CD4-positive, alpha-beta T cell (primary cell): ENCODE measurements at regions not wholly inside any gene's neighbourhood (a gene's known extent, or its start where the extent isn't known, plus 50 kb on each side); places are given as distances from the start of the nearest gene placed in this dataset.

Source experiments
- ATAC-seq: fragments of 200-7000 bp; cut with Tn5 transposase; one replicate; pipeline ENCODE4 v1.10.0; 2022; ENCODE audit warnings: mild to moderate bottlenecking; ENCODE audit not compliant: poor library complexity
- CTCF ChIA-PET: fragments of 350-600 bp; sonication (Branson Sonifier 250); formaldehyde crosslinking; loops from one replicate; lab custom pipeline; 2021; ENCODE audit warnings: antibody characterized with exemption, inconsistent platforms; lab: Charles Lee
- POLR2A ChIA-PET: fragments of 350-600 bp; sonication (Branson Sonifier 250); formaldehyde crosslinking; loops from one replicate; lab custom pipeline; 2021; ENCODE audit warnings: antibody characterized with exemption, inconsistent platforms; lab: Charles Lee
- DNase-seq, 14 experiments: peaks; one replicate each; pipeline ENCODE4 v3.0.0-alpha.2; 2013 to 2020; ENCODE audit warnings: mixed read lengths in 2 of 14
- H3K27ac ChIP-seq, 2 donors: one replicate each; pipeline versions ENCODE4 v1.5.1 to v1.7.0; 2013; ENCODE audit warnings: low read length in 2 of 2, low read depth in 1 of 2, mild to moderate bottlenecking in 1 of 2
- H3K27me3 ChIP-seq, 2 experiments: 1 replicate in 1 of 2; 2 replicates in 1 of 2; pipeline versions ENCODE4 v1.6.1 to v1.7.0; 2013; ENCODE audit warnings: low read length in 2 of 2, control low read depth in 1 of 2, mild to moderate bottlenecking in 1 of 2, moderate library complexity in 1 of 2; ENCODE audit not compliant: insufficient read depth in 2 of 2, control insufficient read depth in 1 of 2
- H3K36me3 ChIP-seq: one replicate; pipeline ENCODE4 v1.6.1; 2013; ENCODE audit warnings: low read length, control low read depth; ENCODE audit not compliant: insufficient read depth
- H3K4me1 ChIP-seq: one replicate; pipeline ENCODE4 v1.6.1; 2013; ENCODE audit warnings: low read length, control low read depth; ENCODE audit not compliant: insufficient read depth
- H3K4me3 ChIP-seq: one replicate; pipeline ENCODE4 v1.5.1; 2013; ENCODE audit warnings: mild to moderate bottlenecking, low read length, moderate library complexity
- H3K9me3 ChIP-seq, 2 experiments: 1 replicate in 1 of 2; 2 replicates in 1 of 2; pipeline versions ENCODE4 v1.6.1 to v1.7.0; 2013; ENCODE audit warnings: low read length in 2 of 2, mild to moderate bottlenecking in 2 of 2, control low read depth in 1 of 2, moderate library complexity in 1 of 2; ENCODE audit not compliant: control insufficient read depth in 1 of 2, insufficient read depth in 1 of 2
- H3K27ac Mint-ChIP-seq: one replicate; pipeline ENCODE4 v1.8.0; 2020; ENCODE audit warnings: mixed read lengths
- H3K27me3 Mint-ChIP-seq: one replicate; pipeline ENCODE4 v1.8.0; 2021; ENCODE audit warnings: mixed read lengths
- H3K36me3 Mint-ChIP-seq: one replicate; pipeline ENCODE4 v1.8.0; 2021; ENCODE audit warnings: low read depth, mixed read lengths
- H3K4me1 Mint-ChIP-seq: one replicate; pipeline ENCODE4 v1.8.0; 2021; ENCODE audit warnings: low read depth, mixed read lengths
- H3K4me3 Mint-ChIP-seq: one replicate; pipeline ENCODE4 v1.8.0; 2020; ENCODE audit warnings: mild to moderate bottlenecking, mixed read lengths
- H3K9me3 Mint-ChIP-seq: one replicate; pipeline ENCODE4 v1.8.0; 2020; ENCODE audit warnings: mixed read lengths
- intact Hi-C, 2 experiments: fragments of 100-400 bp; cut with DNase I in 1 of 2; cut with micrococcal nuclease in 1 of 2; formaldehyde crosslinking; loops; one replicate each; pipeline versions ENCODE4 v1.15.1 to v1.9.0; 2023 to 2025; cut with DNase I, micrococcal nuclease
- TF ChIP-seq, protein P1 (sequence below): fragments of 200-600 bp; IDR thresholded peaks from one replicate; pipeline ENCODE4 v1.8.0; 2022; ENCODE audit warnings: antibody characterized with exemption, mild to moderate bottlenecking

DNA sequence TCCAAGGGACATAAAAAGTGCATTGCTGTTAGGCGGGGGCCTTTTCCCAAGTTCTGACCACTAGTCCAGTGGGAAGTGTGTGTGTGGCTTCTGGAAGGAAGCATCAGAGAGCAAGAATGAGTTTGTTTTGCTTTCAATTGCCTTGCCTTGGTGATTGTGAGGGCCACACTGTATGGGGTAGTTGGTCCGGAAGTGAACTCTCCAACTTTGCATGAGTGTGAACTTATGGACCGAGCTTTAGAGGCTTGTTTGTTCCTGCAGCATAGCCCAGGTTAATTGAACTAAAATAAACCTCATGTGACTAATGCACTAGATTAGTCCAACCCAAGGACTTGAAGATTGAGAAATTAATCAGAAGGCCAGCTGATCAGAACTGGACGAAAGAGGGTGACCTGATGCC lies 171.7 kb downstream of the NR2F2 start:
- intact Hi-C loops: no loop called here
- H3K9me3 ChIP-seq: peaks cover 0 to 4% of the 10 kb centered on the region in 2 experiments
- TF ChIP-seq, protein P1, sequence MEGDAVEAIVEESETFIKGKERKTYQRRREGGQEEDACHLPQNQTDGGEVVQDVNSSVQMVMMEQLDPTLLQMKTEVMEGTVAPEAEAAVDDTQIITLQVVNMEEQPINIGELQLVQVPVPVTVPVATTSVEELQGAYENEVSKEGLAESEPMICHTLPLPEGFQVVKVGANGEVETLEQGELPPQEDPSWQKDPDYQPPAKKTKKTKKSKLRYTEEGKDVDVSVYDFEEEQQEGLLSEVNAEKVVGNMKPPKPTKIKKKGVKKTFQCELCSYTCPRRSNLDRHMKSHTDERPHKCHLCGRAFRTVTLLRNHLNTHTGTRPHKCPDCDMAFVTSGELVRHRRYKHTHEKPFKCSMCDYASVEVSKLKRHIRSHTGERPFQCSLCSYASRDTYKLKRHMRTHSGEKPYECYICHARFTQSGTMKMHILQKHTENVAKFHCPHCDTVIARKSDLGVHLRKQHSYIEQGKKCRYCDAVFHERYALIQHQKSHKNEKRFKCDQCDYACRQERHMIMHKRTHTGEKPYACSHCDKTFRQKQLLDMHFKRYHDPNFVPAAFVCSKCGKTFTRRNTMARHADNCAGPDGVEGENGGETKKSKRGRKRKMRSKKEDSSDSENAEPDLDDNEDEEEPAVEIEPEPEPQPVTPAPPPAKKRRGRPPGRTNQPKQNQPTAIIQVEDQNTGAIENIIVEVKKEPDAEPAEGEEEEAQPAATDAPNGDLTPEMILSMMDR: no peak
- no peaks in the 10 kb centered on the region for H3K36me3 ChIP-seq
- POLR2A ChIA-PET: no interaction called here
- H3K27me3 Mint-ChIP-seq: no peaks in the 10 kb centered on the region
- CTCF ChIA-PET: no interaction called here
- no peak overlapping the region for H3K27ac Mint-ChIP-seq
- no peaks in the 10 kb centered on the region for H3K4me1 Mint-ChIP-seq
- no peaks in the 10 kb centered on the region for H3K4me1 ChIP-seq
- no peaks in the 10 kb centered on the region for H3K27me3 ChIP-seq
- DNase-seq (no peak), ATAC-seq (no peak)
- H3K9me3 Mint-ChIP-seq: no peaks in the 10 kb centered on the region
- no peak overlapping the region for H3K27ac ChIP-seq
- H3K4me3 ChIP-seq: no peak overlapping the region
- H3K4me3 Mint-ChIP-seq: no peak overlapping the region
- H3K36me3 Mint-ChIP-seq: no peaks in the 10 kb centered on the region

DNA sequence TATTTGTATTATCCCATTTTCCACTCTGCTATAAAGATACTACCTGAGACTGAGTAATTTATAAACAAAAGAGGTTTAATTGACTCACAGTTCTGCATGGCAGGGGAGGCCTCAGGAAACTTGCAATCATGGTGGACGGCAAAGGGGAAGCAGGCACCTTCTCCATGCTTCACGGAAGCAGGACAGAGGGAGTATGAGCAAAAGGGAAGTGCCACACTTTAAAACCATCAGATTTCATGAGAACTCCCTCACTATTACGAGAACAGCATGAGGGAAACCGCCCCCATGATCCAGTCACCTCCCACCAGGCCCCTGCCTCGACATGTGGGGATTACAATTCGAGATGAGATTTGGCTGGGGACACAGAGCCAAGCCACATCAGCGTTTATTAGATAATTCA lies 172.8 kb downstream of the NR2F2 start:
- POLR2A ChIA-PET: no interaction called here
- DNase-seq (no peak), ATAC-seq (no peak)
- H3K36me3 ChIP-seq: no peaks in the 10 kb centered on the region
- H3K27me3 ChIP-seq: no peaks in the 10 kb centered on the region
- TF ChIP-seq, protein P1: no peak
- no peaks in the 10 kb centered on the region for H3K27me3 Mint-ChIP-seq
- H3K9me3 ChIP-seq: peaks cover 0 to 4% of the 10 kb centered on the region in 2 experiments
- H3K9me3 Mint-ChIP-seq: no peaks in the 10 kb centered on the region
- H3K4me3 Mint-ChIP-seq: no peak overlapping the region
- intact Hi-C loops: no loop called here
- CTCF ChIA-PET: no interaction called here
- H3K4me1 ChIP-seq: no peaks in the 10 kb centered on the region
- H3K27ac Mint-ChIP-seq: no peak overlapping the region
- H3K4me1 Mint-ChIP-seq: no peaks in the 10 kb centered on the region
- no peak overlapping the region for H3K27ac ChIP-seq
- H3K36me3 Mint-ChIP-seq: no peaks in the 10 kb centered on the region
- H3K4me3 ChIP-seq: no peak overlapping the region

DNA sequence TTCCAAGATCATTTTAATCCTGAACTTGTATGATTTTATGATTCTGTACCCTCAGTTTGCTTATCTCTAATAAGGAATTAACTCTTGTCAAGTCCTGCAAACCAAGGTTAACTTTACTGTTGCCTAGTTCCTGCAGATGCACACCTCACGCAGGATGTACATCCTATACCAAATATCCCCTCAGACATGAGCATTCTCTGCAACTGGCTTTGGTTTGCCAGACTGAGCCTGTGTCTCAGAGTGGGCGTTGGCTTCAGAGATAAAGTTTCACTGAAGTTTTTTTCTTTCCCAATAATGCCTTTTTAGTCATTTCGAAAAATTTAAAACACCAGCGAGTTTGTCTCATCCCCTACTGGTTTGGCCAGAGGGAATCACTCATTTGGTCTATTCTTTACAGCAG lies 173.9 kb downstream of the NR2F2 start:
- H3K27ac Mint-ChIP-seq: no peak overlapping the region
- no peaks in the 10 kb centered on the region for H3K9me3 Mint-ChIP-seq
- intact Hi-C loops: no loop called here
- no peaks in the 10 kb centered on the region for H3K4me1 Mint-ChIP-seq
- CTCF ChIA-PET: no interaction called here
- Histone ChIP-seq H3K4me1 (no peaks in the 10 kb centered on the region), H3K36me3 (no peaks in the 10 kb centered on the region), H3K9me3 (peaks cover 0 to 4% of the 10 kb centered on the region in 2 experiments), H3K27ac (no peak overlapping the region), H3K4me3 (no peak overlapping the region), H3K27me3 (no peaks in the 10 kb centered on the region)
- H3K36me3 Mint-ChIP-seq: no peaks in the 10 kb centered on the region
- H3K27me3 Mint-ChIP-seq: no peaks in the 10 kb centered on the region
- TF ChIP-seq, protein P1: no peak
- H3K4me3 Mint-ChIP-seq: no peak overlapping the region
- ATAC-seq (no peak), DNase-seq (no peak)
- POLR2A ChIA-PET: no interaction called here
